Neural cell (in vitro differentiated cells): ENCODE measurements at regions not wholly inside any gene's neighbourhood (a gene's known extent, or its start where the extent isn't known, plus 50 kb on each side); places are given as distances from the start of the nearest gene placed in this dataset.

ENCODE experiments used
- EP300 ChIP-seq: fragments of 450-650 bp; conservative IDR thresholded peaks from 2 replicates; pipeline ENCODE4 v1.6.1; 2014; ENCODE audit warnings: antibody characterized with exemption, mild to moderate bottlenecking, moderate library complexity; ENCODE audit not compliant: poor library complexity, severe bottlenecking
- EZH2 ChIP-seq: fragments of 200-600, 300-800 bp; shearing (Covaris generic), sonication (generic); IDR thresholded peaks from 2 replicates; pipeline ENCODE4 v1.6.1; 2014; ENCODE audit warnings: antibody characterized with exemption, low read length, borderline replicate concordance, mild to moderate bottlenecking; ENCODE audit not compliant: insufficient read depth, poor library complexity, severe bottlenecking
- MXI1 ChIP-seq: fragments of 450-650 bp; conservative IDR thresholded peaks from 2 replicates; pipeline ENCODE4 v1.6.1; 2014; ENCODE audit warnings: antibody characterized with exemption, mild to moderate bottlenecking; ENCODE audit not compliant: poor library complexity, severe bottlenecking
- POLR2AphosphoS5 ChIP-seq: IDR thresholded peaks from 2 replicates; pipeline ENCODE4 v1.6.1; 2012
- SMC3 ChIP-seq: fragments of 450-650 bp; conservative IDR thresholded peaks from 2 replicates; pipeline ENCODE4 v1.6.1; 2014; ENCODE audit warnings: antibody characterized with exemption, mild to moderate bottlenecking, moderate library complexity; ENCODE audit not compliant: poor library complexity
- TF ChIP-seq, protein P1 (sequence below): fragments of 450-650 bp; IDR thresholded peaks from 2 replicates; pipeline ENCODE4 v1.5.1; 2014; ENCODE audit warnings: antibody characterized with exemption, mild to moderate bottlenecking, moderate library complexity; ENCODE audit not compliant: poor library complexity, severe bottlenecking
- TF ChIP-seq, protein P2 (sequence below): IDR thresholded peaks from 2 replicates; pipeline ENCODE4 v1.6.1; 2012; ENCODE audit warnings: borderline replicate concordance

DNA sequence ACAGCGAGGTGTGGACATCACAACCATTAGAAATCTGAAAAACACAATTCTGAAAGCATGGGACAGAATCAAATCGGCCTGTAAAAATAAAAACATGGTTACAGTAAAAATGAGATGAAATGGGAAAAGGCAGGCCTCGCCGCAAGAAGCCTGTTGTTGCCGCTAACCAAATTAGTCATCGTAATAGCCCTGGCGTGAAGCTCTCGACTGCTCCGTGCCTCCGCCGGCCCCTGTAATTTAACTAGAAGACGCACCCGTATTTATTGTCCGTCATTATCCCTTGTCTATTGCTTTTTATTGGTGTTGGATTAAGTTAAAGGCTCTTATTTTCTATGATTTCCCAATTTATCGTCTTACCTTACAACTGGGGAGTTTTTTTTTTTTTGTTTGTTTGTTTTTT, 334.6 kb upstream of the EEF2KMT start:
- TF ChIP-seq, protein P1, sequence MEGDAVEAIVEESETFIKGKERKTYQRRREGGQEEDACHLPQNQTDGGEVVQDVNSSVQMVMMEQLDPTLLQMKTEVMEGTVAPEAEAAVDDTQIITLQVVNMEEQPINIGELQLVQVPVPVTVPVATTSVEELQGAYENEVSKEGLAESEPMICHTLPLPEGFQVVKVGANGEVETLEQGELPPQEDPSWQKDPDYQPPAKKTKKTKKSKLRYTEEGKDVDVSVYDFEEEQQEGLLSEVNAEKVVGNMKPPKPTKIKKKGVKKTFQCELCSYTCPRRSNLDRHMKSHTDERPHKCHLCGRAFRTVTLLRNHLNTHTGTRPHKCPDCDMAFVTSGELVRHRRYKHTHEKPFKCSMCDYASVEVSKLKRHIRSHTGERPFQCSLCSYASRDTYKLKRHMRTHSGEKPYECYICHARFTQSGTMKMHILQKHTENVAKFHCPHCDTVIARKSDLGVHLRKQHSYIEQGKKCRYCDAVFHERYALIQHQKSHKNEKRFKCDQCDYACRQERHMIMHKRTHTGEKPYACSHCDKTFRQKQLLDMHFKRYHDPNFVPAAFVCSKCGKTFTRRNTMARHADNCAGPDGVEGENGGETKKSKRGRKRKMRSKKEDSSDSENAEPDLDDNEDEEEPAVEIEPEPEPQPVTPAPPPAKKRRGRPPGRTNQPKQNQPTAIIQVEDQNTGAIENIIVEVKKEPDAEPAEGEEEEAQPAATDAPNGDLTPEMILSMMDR, result no peak
- TF ChIP-seq POLR2AphosphoS5 (no peak), MXI1 (no peak), EP300 (no peak), EZH2 (no peak), SMC3 (no peak)
- TF ChIP-seq, protein P2, sequence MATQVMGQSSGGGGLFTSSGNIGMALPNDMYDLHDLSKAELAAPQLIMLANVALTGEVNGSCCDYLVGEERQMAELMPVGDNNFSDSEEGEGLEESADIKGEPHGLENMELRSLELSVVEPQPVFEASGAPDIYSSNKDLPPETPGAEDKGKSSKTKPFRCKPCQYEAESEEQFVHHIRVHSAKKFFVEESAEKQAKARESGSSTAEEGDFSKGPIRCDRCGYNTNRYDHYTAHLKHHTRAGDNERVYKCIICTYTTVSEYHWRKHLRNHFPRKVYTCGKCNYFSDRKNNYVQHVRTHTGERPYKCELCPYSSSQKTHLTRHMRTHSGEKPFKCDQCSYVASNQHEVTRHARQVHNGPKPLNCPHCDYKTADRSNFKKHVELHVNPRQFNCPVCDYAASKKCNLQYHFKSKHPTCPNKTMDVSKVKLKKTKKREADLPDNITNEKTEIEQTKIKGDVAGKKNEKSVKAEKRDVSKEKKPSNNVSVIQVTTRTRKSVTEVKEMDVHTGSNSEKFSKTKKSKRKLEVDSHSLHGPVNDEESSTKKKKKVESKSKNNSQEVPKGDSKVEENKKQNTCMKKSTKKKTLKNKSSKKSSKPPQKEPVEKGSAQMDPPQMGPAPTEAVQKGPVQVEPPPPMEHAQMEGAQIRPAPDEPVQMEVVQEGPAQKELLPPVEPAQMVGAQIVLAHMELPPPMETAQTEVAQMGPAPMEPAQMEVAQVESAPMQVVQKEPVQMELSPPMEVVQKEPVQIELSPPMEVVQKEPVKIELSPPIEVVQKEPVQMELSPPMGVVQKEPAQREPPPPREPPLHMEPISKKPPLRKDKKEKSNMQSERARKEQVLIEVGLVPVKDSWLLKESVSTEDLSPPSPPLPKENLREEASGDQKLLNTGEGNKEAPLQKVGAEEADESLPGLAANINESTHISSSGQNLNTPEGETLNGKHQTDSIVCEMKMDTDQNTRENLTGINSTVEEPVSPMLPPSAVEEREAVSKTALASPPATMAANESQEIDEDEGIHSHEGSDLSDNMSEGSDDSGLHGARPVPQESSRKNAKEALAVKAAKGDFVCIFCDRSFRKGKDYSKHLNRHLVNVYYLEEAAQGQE, result no peak
